GM19351 (cell line): ENCODE measurements at regions not wholly inside any gene's neighbourhood (a gene's known extent, or its start where the extent isn't known, plus 50 kb on each side); places are given as distances from the start of the nearest gene placed in this dataset.

ENCODE experiments used
- ATAC-seq: cut with Tn5 transposase; IDR thresholded peaks from one replicate; pipeline ENCODE4 v1.9.1; 2021; ENCODE audit warnings: mild to moderate bottlenecking, moderate library complexity; ENCODE audit not compliant: unreplicated experiment

DNA sequence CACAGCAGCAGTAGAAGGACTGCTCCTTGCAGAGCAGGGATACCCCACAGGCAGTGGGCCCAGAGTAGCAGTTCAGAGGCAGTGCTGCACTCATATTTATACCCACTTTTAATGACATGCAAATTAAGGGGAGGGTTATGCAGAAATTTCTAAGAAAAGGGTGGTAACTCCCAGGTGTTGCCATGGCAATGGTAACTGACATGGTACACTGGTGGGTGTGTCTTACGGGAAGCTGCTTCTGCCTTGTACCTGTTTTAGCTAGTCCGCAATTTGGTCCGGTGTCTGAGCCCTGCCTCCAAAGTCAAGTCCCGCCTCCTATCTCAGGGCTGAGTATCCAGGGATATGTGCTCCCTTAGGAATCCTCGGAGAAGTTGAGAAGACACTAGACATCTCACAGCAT is 79.2 kb upstream of the UQCRFS1 start:
- no peak for ATAC-seq

GRCh38 chr19:29292562-29292961 is 79.6 kb upstream of the UQCRFS1 start:
- ATAC-seq: no peak

GRCh38 chr19:29293292-29293691 is 80.3 kb upstream of the UQCRFS1 start:
- ATAC-seq: no peak

DNA sequence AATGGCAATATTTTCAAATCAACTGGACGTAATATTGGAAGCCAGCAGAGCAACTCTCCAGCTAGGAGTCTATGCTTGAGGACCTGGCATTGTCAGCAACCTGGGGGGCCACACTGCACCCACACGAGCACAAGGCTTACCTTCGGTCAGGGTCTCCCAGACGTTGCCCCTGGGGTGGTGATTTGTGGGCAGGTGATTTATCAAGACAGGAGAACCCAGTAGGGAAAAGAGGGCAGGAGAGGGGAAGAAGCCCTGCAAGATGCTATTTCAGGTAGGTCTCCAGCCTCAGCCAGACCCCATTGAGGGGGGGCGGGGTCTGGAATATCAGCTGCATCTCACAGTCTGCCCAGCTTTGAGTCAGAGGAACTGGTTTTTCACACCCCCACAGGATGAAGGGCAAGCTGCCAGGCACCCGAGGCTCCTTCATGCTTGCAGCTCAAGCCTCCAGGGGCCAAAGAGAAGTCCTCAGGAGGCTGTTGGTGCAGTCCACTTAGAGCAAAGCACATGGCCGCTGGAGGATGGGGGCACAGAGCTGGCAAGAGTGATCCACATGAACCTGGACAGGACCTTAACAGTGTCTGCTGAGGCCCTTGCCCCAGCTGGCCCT is 80.9 kb upstream of the UQCRFS1 start:
- no peak for ATAC-seq

GRCh38 chr19:29294343-29294811 is 81.4 kb upstream of the UQCRFS1 start:
- no peak for ATAC-seq

DNA sequence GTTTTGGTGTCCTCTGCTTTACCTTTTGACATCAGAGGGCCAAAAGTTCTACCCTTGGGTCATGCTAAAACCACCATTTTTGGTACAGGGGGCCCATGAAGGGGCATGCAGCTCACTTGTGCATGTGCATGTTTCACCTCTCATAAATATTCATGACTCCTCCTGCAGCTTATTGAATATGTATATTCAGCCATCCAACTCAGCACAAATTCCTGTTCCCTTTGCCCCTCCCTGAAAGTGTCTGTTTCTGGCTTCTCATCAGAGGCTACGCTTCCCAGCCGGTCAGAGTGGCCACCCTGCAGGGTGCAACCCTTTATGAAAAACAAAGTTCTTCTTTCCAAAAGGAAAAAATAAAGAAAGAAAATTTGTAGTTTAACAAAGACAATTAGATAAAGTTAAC is 82.3 kb upstream of the UQCRFS1 start:
- ATAC-seq: no peak

DNA sequence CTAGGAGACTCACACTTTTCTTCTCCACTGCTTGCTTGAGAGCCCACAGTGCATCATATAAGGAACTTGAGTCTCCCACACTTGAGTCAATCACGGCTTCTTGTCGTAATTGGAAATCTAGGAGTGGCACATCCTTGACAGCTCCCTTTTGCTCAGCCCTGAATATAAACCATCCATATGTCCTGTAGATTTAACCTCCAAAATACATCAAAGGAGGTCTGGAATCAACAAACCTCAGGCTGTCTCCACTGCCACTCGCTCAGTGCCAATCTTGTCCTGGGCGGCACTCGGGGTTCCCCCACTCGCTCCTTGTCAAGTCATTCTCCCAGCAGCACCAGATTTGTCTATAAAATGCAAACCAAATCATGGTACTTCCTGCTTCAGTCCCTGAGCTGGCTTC is 84.4 kb upstream of the UQCRFS1 start:
- ATAC-seq: no peak

DNA sequence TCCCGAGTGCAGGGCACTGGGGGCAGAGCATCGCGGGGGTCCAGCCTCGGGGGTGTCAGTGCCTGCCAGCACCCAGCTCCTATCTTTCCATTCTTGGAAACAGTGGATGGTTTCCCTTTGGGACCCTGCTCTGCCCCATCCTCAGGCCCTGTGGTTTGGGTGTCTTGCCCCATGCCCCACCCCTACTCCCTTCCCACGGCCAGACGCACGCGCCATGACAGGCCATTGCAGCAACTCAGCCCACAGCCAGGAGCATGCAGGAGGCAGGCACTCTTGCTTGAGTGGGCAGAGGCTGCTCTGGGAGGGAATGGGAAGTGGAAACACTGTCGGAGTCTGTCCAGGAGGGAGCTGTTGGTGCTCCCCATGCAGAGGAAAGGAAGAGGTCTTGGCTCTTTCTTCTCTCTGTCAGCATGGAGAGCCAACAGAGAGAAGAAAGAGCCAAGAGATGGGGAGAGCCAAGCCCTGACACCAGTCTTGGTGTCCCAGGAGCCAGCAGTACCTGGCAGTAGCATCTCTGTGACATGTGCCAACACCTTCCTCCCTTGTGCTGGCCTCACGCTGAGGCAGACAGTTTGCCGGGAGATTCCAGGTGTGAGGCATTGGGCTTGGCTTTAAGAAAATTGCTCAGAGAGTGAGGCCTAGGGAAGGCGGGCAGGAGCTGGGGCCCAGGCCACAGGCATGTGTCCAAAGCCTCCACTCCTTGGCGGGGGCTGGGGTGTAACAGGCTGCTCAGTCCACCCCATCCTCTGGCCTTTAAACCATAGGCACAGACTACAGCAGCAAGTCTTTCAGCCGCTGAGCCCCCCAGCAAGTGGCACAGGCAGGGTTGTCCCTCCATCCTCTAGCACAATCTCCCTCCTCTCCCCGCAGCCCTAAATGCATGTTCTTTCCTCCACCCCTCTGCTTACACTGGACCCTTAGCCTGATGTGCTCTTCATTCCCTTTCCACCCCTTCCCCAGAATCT is 86.7 kb upstream of the UQCRFS1 start:
- ATAC-seq: no peak

DNA sequence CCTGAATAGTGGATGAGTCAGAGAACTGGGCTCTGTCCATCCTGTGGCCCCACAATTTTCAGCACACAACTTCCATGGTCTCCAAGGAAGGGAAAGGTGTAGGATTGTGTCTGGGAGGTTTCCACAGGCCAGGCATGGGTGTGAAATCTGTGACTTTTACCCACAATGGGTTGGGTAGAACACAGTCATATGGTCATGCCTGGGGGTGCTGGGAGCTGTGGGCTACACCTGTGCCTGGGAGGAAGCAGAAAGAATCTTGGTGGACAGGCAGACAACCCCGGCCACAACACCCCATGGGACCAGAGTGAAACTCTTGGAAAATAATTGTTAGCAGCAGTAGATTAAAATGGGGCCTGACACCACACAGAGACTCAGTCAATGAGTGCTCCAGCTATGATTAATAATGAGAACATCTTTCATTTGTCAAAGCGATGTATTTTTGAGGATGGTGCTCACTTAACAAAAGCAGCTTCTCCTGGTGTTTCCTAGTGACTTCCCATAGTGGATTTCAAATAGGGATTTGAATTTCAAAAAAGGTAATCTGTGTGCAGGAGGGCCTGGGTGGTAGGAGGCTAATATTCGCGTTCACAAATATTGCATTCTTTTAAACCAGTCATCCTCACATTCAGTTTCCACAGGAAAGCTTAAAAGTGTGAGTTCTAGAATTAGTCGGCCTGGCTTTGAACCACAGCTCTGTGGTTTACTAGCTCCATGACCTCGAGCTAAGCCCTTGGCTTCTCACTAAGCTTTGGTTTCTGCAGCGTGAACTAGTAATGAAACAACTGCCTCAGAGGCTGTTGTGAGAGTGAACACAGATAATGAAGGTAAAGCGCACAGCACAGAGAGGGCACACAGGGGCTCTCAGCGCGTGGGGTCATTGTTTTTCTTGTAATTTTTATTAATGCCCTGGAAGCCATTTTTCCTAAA is 89.3 kb upstream of the UQCRFS1 start:
- no peak for ATAC-seq

GRCh38 chr19:29303069-29303718 is 90.2 kb upstream of the UQCRFS1 start:
- ATAC-seq: no peak

GRCh38 chr19:29303719-29304090 is 90.8 kb upstream of the UQCRFS1 start:
- no peak for ATAC-seq

DNA sequence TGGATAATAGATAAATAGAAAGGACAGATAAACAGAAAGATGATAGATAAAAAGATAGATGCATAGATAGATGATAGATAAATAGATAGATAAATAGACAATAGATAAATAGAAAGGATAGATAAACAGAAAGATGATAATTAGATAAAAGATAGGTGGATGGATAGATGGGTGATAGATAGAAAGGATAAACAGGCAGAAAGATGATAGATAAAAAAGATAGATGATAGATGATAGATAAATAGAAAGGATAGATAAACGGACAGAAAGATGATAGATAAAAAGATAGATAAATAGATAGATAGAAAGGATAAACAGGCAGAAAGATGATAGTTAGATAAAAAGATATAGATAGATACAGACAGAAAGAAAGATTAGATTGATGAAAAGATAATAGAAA is 92.3 kb upstream of the UQCRFS1 start:
- no peak for ATAC-seq

DNA sequence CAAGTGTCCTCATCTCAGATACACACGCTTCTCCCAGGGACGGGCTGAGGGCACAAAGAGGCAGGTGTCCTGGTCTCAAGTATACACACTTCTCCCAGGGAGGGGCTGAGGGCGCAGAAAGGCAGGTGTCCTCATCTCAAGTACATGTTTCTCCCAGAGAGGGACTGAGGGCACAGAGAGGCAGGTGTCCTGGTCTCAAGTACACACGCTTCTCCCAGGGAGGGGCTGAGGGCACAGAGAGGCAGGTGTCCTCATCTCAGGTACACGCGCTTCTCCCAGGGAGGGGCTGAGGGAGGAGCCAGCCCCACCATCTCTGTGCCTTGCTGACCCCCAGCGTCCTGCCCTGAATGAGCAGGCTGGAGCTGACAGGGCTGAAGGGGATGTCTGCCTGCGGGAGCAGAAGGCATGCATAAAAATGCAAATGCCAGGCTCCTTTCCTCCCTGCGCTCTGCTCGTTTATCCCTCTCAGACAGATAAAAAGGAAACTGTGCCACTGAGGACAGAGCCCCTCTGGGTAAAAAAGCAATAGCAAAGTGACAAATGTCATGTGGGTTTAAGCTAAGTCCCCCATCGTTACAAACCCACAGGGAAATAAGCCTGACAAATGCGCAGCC is 96.1 kb upstream of the UQCRFS1 start:
- ATAC-seq: no peak

GRCh38 chr19:29309637-29310036 is 96.7 kb upstream of the UQCRFS1 start:
- no peak for ATAC-seq

GRCh38 chr19:29311191-29311790 is 98.3 kb upstream of the UQCRFS1 start:
- no peak for ATAC-seq

DNA sequence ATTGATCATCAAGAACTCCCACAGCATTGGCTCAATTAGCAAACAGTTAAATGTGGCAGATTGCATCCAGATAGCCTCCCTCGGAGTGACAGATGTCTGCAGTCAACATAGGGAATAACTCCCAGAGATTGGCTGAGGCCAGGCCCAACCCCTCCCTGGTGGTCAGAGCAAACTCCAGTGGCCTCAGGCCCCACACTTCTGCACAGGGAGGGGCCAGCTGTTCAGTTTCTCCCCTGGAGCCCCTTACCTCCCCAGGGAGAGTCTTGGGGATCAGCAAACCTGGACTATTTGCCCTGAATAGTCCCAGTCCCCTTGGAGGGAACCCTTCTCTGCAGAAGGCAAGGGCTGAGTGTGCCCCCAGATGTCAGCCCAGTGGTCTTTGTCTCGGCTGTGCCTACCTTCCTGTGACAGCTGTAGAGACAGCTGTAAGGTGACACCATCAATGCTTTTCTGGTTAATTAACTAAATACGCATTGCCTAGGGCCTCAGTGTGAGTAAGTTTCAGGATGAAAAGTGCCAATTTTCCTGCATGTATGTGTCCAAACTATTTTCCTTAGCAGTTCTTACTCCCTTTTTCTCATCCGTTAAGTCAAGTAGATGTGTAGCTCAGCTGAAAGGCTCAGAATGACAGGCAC is 102.7 kb upstream of the UQCRFS1 start:
- ATAC-seq: no peak

DNA sequence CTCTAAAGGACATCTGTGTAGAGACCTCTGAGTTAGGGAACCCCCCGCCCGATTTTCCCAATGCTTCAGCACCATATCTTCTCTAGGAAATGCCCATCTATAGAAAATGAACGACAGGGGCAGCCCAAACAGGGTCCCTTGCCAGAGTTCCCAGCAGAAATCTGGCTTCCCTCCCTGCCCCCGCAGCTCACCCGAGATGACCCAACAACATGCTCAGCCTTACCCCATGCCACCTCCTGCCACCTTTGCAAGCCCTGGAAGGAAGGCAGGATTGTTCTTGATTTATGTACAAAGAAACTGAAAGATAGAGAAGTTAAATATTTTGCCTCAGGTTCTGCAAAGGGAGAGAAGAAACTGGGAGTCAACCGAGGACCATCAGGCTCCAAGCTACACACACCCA is 105.6 kb upstream of the UQCRFS1 start:
- no peak for ATAC-seq

DNA sequence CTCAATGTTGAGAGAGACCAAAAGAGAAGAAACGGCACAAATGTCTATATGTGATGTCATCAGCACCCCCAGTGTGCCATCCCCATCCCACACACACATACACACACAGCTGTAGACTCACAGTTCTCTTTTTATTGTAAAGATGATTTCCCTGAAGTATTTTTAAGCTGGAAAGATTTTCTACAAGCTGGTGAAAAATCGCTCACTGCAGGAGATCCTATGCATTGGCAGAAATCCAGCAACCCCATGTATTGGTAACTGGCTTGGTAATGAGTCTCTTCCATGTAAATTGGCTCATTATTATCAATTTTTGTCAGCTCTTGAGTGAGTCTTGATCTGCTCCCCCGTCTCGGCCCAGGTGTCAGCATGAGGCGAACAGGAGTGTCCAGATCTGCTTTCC is 107.1 kb upstream of the UQCRFS1 start:
- ATAC-seq: no peak

- no peak for ATAC-seq
Observed at GRCh38 chr19:29320618-29321017, 107.7 kb upstream of the UQCRFS1 start.
